Natural killer cell (primary cell): ENCODE measurements at regions not wholly inside any gene's neighbourhood (a gene's known extent, or its start where the extent isn't known, plus 50 kb on each side); places are given as distances from the start of the nearest gene placed in this dataset.

Experiments used
- ATAC-seq, 3 donors: fragments of 150-1000 bp in 2 of 3; fragments of 200-7000 bp in 1 of 3; cut with Tn5 transposase; 1 replicate in 1 of 3; 2 replicates in 2 of 3; pipeline ENCODE4 v1.10.0; 2021; ENCODE audit warnings: mild to moderate bottlenecking in 2 of 3, moderate library complexity in 2 of 3
- DNase-seq, 2 donors: peaks; one replicate each; pipeline versions ENCODE4 v3.0.0 to v3.0.0-alpha.2; 2013 to 2021; ENCODE audit warnings: mixed read lengths in 1 of 2
- H3K27ac ChIP-seq: one replicate; pipeline ENCODE4 v1.5.1; 2013; ENCODE audit warnings: mild to moderate bottlenecking, low read length
- H3K27me3 ChIP-seq: one replicate; pipeline ENCODE4 v1.6.1; 2013; ENCODE audit warnings: low read length; ENCODE audit not compliant: control insufficient read depth, insufficient read depth
- H3K36me3 ChIP-seq: one replicate; pipeline ENCODE4 v1.6.1; 2013; ENCODE audit warnings: low read length; ENCODE audit not compliant: control insufficient read depth, insufficient read depth
- H3K4me1 ChIP-seq: one replicate; pipeline ENCODE4 v1.6.1; 2013; ENCODE audit warnings: low read length; ENCODE audit not compliant: control insufficient read depth, insufficient read depth
- H3K4me3 ChIP-seq: one replicate; pipeline ENCODE4 v1.5.1; 2013; ENCODE audit warnings: low read length
- H3K9me3 ChIP-seq: one replicate; pipeline ENCODE4 v1.6.1; 2013; ENCODE audit warnings: low read length; ENCODE audit not compliant: control insufficient read depth, insufficient read depth
- H3K27ac Mint-ChIP-seq, 2 donors: one replicate each; pipeline ENCODE4 v1.8.0; 2022; ENCODE audit warnings: mild to moderate bottlenecking in 2 of 2, mixed read lengths in 2 of 2, moderate library complexity in 1 of 2
- H3K27me3 Mint-ChIP-seq, 2 donors: one replicate each; pipeline ENCODE4 v1.8.0; 2022; ENCODE audit warnings: low read depth in 2 of 2, mixed read lengths in 2 of 2
- H3K36me3 Mint-ChIP-seq: one replicate; pipeline ENCODE4 v1.8.0; 2022; ENCODE audit warnings: mixed read lengths
- H3K4me1 Mint-ChIP-seq, 2 donors: one replicate each; pipeline ENCODE4 v1.8.0; 2022; ENCODE audit warnings: mixed read lengths in 2 of 2
- H3K4me3 Mint-ChIP-seq: one replicate; pipeline ENCODE4 v1.8.0; 2022; ENCODE audit warnings: mild to moderate bottlenecking, moderate library complexity, mixed read lengths
- H3K9me3 Mint-ChIP-seq, 2 donors: one replicate each; pipeline ENCODE4 v1.8.0; 2022; ENCODE audit warnings: mixed read lengths in 2 of 2
- CTCF ChIP-seq: fragments of 200-600 bp; IDR thresholded peaks from one replicate; pipeline ENCODE4 v1.8.0; 2022; ENCODE audit warnings: antibody characterized with exemption
- WGBS: methylation state at CpG from one replicate; pipeline ENCODE4 v1.1.7; 2013; ENCODE audit warnings: missing lambda C conversion rate; ENCODE audit not compliant: insufficient coverage; 5-methylcytosine and 5-hydroxymethylcytosine counted together
- intact Hi-C: fragments of 100-400 bp; cut with micrococcal nuclease; formaldehyde crosslinking; loops from one replicate; pipeline ENCODE4 v1.14.2; 2022

GRCh38 chr14:49362916-49363315, 223.3 kb downstream of the RPS29 start:
- ATAC-seq (no peak), DNase-seq (no peak)
- Histone ChIP-seq H3K4me3 (no peak overlapping the region), H3K4me1 (no peaks in the 10 kb centered on the region), H3K9me3 (no peaks in the 10 kb centered on the region), H3K36me3 (no peaks in the 10 kb centered on the region), H3K27ac (no peak overlapping the region), H3K27me3 (no peaks in the 10 kb centered on the region)
- no peak overlapping the region for H3K27ac Mint-ChIP-seq
- H3K4me3 Mint-ChIP-seq: no peak overlapping the region
- H3K9me3 Mint-ChIP-seq: peaks cover 3 to 6% of the 10 kb centered on the region in 2 donors
- no peak for TF ChIP-seq CTCF
- intact Hi-C loops: no loop called here
- 91% methylated on average over 1 of the region's 1 CpG for WGBS
- no peaks in the 10 kb centered on the region for H3K36me3 Mint-ChIP-seq
- H3K4me1 Mint-ChIP-seq: no peaks in the 10 kb centered on the region
- peaks cover 0 to 3% of the 10 kb centered on the region in 2 donors for H3K27me3 Mint-ChIP-seq

GRCh38 chr14:49339130-49339529, 247.1 kb downstream of the RPS29 start:
- H3K4me3 ChIP-seq: no peak overlapping the region
- H3K4me1 ChIP-seq: no peaks in the 10 kb centered on the region
- Mint-ChIP-seq H3K27me3 (peaks cover 0 to 12% of the 10 kb centered on the region in 2 donors), H3K9me3 (peaks cover 0 to 6% of the 10 kb centered on the region in 2 donors), H3K36me3 (no peaks in the 10 kb centered on the region), H3K4me3 (no peak overlapping the region), H3K27ac (no peak overlapping the region), H3K4me1 (no peaks in the 10 kb centered on the region)
- TF ChIP-seq CTCF: no peak
- ATAC-seq: no peak
- no peak overlapping the region for H3K27ac ChIP-seq
- 89% methylated on average over 3 of the region's 3 CpGs for WGBS
- intact Hi-C loops: no loop called here
- no peaks in the 10 kb centered on the region for H3K27me3 ChIP-seq
- no peak for DNase-seq
- no peaks in the 10 kb centered on the region for H3K36me3 ChIP-seq
- no peaks in the 10 kb centered on the region for H3K9me3 ChIP-seq

- Mint-ChIP-seq H3K36me3 (no peaks in the 10 kb centered on the region), H3K9me3 (peaks cover 0 to 6% of the 10 kb centered on the region in 2 donors), H3K4me3 (no peak overlapping the region), H3K27me3 (peaks cover 6 to 22% of the 10 kb centered on the region in 2 donors), H3K27ac (no peak overlapping the region), H3K4me1 (no peaks in the 10 kb centered on the region)
- Histone ChIP-seq H3K4me1 (no peaks in the 10 kb centered on the region), H3K27me3 (no peaks in the 10 kb centered on the region), H3K9me3 (no peaks in the 10 kb centered on the region), H3K4me3 (no peak overlapping the region), H3K27ac (no peak overlapping the region), H3K36me3 (no peaks in the 10 kb centered on the region)
- no peak for TF ChIP-seq CTCF
- DNase-seq: no peak
- no peak for ATAC-seq
- WGBS: 77% methylated on average over 2 of the region's 3 CpGs
- intact Hi-C loops: no loop called here
These were observed 266.4 kb downstream of the RPS29 start for GRCh38 chr14:49319810-49320209.

GRCh38 chr14:49315570-49315969, 270.6 kb downstream of the RPS29 start:
- Mint-ChIP-seq H3K27ac (no peak overlapping the region), H3K27me3 (peaks cover 3 to 9% of the 10 kb centered on the region in 2 donors), H3K36me3 (no peaks in the 10 kb centered on the region), H3K9me3 (peaks cover 0 to 2% of the 10 kb centered on the region in 2 donors), H3K4me3 (no peak overlapping the region), H3K4me1 (no peaks in the 10 kb centered on the region)
- intact Hi-C loops: no loop called here
- no peak overlapping the region for H3K4me3 ChIP-seq
- no peaks in the 10 kb centered on the region for H3K4me1 ChIP-seq
- no peak overlapping the region for H3K27ac ChIP-seq
- TF ChIP-seq CTCF: no peak
- no peaks in the 10 kb centered on the region for H3K27me3 ChIP-seq
- 87% methylated on average over 4 of the region's 4 CpGs for WGBS
- DNase-seq (no peak), ATAC-seq (no peak)
- no peaks in the 10 kb centered on the region for H3K9me3 ChIP-seq
- H3K36me3 ChIP-seq: no peaks in the 10 kb centered on the region
